Amygdala (tissue), 56 donors: ENCODE measurements at regions not wholly inside any gene's neighbourhood (a gene's known extent, or its start where the extent isn't known, plus 50 kb on each side); places are given as distances from the start of the nearest gene placed in this dataset.

Source experiments
- DNase-seq, 56 donors: peaks; one replicate each; lab custom pipeline; 2025; lab: John Stamatoyannopoulos, UW

DNA sequence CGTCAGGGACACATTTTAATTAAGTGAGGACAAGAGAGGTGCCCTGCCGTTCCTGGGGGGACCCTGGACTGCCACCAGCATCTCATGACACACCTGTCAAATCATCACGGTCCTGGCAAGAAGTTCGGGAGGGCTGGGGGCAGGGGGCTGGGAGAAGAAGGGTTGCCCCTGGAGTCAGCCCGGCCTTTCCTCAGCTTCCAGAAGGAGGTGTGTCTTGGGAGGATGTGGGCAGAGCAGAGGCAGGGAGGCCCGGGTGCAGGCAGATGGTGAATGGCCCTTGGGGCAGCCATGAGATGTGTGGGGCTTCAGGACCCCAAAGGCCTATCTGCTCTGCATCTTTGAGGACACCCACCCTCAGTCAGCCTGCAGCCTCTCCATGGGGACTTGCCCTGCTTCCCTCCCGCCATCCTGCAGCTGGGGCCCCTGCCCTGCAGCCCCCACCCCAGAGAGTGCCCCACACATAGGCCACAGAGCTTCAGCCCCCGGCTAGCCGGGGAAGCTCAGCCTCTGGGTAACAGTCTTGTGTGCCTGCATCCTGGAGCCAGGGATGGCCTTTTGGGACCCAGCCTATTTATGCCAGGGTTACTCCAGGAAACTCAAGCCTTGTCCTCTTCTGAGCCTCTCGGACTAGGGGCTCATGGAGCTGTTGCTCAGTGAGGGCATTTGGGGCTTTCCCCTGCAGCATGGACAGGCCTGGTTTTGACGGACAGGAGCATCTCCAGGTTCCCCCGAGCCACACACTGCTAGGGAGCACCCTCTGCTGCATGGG lies 178.5 kb downstream of the KIF26A start:
- no peak for DNase-seq

DNA sequence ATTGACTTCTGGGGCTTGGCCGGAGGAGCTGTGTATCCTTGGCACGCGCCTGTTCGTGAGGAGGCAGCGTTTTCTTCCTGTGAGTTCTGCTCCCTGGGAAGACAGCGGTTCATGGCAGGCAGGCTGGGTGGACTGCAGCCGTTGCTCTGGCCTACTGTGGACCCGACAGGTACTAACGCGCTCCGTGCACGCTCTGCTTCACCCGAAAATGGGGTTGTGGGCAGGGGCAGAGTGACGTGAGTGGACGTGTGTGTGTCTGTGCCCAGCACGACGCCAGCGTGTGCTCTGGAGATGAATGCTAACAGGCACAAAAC lies 179.1 kb downstream of the KIF26A start:
- DNase-seq: no peak

DNA sequence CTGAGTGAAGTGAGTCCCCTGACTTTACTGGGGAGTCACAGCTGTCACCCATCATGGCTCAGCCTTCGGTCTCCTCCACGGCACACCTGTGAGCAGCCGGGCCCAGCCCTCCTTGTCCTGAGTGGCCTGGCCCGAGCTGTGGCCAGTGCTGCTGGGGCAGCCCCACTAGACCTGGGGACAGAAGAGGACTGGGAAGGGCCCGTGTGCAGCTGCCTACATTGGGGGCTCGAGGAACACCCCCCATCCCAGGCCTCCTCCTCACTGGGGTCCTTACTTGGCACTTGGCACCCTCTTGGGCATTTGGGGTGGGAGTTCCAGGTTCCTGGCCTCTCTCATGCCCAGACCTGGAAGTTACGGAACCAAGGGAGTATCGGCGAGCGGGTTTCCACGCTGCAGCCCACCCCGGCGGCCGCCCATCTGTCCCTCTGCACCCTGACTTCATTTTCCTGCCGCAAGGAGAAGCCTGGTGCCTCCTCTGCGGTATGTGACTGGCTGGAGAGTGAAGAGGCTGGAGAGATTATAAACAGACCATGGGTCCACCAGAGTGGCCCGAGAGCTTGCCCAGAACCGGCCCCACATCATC lies 179.7 kb downstream of the KIF26A start:
- DNase-seq: no peak

DNA sequence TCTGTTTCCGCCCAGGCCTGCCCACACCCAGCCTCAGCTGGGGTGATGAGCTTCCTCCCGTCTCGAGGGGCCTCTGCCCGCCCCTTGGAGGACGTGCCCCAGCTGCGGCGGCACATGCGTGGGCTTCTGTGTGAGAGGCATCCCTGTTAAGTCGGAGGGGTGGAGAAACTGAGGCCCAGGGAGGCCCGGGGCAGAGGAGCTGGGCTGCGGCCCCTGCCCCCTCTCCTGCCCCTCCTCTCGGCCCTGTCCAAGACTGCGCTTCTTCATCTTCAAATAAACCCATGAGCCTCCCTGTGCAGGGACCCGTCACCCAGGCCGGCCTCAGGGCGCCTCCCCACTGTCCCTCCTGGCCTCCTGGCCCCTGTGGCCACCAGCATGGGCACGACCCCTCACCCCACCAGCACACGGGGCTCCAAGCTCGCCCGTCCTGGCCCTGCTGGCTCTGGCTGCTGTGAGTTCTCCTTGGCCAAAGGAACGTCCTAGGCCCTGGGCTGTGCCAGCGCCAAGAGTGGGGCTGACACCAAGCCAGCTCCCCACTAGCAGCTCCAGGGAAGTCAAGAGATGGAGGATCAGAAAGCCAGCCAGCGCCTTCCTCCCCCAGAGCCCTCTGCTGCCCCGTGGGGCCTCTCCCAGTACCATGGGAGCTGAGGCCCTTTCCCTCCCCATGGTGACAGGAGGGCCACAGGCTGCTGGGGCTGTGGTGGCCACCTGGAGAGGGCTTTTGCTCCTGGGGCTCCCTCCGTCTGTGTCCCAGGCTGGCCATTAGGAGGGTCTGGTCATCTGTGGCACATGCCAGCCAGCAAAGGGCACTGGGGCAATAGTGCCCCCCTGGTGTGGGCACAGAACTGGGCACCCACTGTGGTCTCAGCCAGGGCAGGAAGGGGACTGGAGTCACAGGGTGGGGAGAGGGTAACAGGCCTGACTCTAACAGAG lies 180.4 kb downstream of the KIF26A start:
- DNase-seq: no peak

DNA sequence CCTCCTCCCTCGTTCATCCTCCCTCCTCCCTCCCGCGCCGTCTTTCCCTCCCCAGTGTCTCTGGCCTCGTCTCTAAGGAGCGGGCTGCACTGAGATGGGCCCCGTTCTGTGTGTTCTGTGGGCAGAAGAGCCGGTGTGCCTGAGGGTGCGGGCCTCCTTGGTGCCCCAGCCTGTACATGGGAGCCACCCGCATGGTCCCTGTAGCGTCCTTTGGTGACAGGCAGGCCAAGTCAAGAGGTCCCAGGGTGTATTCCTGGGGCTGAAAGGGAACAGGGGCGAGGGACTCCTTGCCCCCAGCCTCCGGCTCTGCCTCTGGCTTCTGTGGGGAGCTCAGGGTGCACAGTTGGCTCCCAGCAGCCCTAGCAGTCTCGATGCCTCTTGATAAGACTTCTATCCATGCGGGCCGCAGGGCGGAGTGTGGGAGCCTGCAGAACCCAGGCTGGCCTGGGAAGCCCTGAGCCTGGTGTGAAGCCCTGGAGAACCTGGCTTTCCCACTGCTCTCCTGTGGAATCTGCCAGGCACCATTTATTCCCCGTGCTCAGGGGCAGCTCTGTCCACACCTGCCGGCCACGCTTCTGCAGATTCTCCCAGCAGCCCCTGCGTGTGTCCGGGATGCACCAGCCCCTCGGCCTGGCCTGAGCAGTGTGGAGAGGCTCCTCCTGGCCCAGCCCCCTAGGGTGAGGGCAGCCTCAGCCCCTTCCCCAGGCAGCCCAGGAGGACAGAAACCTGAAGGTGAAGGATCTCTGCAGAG lies 181.3 kb downstream of the KIF26A start:
- DNase-seq: no peak

DNA sequence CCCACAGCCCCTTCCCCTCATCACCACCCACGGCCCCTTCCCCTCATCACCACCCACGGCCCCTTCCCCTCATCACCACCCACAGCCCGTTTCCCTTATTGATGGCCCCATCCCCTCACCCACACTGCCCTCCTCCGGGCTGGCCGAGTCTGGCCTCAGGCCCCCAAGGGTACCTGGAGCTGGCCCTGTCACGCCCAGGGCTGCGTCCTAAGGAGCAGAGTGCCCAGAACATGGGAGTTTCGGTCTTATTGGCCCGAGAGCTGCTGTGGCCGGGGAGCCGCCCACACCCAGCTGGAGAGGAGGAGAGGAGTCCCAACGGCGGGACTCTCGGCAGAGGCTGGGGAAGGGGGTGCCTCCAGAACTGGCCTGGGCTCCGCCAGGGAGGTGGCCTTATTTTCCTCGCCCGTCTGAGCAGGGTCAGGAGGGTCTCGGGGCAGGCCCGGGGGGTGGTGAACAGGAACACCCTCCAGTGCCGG lies 182.3 kb downstream of the KIF26A start:
- no peak for DNase-seq

DNA sequence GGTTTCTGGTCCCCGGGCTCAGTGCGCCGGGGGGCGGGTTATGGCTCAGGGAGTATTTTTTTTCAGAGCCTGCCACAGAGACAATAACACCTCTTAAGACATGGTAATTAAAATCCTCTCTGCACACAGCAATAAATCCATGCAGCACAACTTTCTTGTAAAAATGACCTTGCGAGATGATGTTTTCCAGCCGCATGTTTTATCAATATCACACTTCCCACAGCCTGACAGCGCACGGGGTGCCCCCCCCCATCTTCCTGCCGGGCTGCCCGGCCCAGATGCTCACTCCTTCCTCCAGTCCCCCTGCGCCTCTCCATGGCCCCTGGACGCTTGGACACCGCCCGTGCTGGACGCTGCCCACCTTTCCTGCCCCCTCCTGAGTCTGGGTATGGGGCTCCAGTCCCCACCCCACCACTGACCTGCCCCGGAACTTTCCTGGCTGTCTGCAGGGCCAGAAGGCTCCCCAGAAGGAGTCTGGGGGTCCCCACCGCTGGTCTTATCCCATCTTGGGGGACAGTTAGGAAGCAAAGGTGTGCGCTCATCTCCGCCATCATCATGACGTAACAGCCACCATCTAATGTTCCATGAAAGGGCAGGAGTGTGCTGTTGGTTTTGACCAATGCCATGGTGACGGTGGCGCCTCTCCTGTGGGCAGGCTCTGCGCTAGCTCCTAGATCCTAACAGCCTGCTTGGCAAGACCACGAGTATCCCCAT lies 182.9 kb downstream of the KIF26A start:
- no peak for DNase-seq

DNA sequence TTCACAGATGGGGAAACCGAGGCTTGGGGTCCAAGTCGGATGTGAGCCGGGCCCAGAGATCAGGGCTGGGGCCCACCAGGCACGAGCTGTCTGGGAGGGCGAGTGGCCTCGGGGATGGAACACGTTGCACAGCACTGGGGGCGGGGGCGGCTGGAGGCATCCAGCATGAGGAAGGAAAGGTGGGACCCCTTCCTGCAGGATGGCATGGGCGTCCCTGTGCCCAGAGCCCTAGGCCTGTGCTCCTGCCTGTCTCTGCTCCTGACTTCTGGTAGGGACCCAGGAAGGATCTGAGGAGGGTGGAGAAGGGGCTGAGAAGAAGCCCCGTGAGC lies 183.4 kb downstream of the KIF26A start:
- DNase-seq: no peak

DNA sequence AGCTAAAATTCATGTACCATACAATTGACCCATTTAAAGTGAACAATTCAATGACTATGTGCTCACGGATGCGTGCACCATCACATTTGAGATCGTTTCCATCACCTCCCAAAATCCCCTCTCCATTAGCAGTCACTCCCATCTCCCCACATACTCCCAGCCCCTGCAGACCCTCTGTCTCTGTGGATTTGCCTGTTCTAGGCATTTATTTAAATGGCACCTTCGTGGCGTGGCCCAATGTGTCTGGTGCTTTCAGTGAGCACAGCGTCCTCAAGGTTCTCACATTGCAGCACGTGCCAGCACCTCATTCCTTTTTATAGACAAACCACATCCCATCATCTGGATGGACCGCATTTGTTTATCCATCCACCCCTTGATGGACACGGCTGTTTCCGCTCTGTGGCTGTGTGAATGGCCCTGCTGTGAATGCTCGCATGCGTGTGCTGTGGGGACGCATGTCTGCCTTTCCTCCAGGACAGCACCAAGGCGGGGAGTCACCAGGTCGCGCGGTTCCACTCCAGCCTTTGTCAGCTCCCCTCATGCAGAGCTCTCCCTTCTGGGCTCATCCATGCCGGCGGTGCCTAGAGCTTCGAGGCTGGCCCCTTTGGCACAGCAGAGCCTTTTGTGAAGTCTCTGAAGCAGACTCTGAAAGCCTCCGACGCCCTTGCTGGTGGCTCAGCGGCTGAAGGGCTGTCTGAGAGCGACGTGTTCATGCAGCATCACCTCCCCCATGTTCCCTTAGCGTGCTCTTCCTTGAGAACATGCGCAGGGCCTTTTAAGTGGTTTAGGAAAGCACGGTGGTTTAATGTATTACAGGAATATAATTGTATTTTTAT lies 184.4 kb downstream of the KIF26A start:
- DNase-seq: no peak

DNA sequence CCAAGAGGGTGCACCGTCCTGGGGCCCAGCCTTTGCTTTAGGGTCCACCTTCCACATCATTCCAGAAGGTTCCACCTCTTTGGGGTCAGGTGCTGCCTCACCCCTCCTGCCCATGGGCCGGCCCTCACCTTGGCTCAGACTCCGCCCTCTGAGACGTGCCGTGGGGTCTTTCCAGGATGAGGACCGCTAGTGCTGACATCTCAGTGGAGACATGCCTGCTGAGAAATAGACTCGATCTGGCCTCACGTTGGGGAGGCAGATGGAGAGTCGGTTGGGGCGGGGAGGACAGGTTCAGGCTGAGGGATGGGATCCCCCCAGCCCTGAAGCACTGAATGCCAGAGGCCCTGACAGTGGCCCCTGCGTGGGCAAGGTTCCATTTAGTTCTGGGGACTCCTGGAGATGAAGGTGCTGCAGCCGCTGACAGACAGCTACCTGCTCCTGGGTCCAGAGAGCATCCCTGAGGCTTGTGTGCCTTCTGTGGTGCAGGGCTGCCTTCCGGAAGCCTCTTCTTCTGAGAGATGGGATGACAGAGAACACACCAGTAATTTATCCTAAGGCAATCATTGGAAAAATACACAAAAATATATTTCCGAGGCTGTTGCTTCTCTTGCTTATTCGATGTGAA lies 185.3 kb downstream of the KIF26A start:
- DNase-seq: no peak

DNA sequence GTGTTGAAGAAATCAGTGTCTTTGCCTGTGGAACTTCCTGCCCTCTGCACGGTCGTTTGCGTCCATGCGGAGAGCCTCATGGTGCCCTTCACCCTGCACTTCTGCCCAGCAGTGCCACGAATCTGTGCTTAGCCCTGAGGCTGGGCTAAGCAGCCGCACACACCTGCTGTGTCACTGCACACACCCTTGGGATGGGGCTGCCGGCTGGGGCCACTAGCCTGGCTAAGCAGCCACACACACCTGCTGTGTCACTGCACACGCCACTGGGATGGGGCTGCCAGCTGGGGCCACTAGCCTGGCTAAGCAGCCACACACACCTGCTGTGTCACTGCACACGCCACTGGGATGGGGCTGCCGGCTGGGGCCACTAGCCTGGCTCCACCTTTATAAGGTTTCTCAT lies 188.5 kb downstream of the KIF26A start:
- no peak for DNase-seq

DNA sequence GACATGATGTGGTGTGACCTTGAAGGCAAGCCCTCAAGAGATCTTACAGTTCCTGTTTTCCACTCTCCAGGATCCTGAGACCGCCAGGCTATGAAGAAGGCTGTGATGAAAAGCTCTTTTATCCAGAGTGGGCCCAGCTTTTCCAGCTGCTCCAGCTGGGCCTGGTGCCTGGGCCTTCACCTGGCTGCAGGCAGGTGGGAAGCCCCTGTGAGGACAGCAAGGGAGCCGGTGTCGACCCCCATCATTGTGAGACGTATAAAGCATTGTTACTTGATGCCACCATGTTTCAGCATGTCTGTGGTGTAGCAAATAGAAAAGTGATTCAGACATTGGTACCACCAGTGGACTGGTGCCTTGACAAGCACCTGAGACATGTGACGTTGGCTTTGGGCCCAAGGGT lies 190.2 kb downstream of the KIF26A start:
- no peak for DNase-seq

DNA sequence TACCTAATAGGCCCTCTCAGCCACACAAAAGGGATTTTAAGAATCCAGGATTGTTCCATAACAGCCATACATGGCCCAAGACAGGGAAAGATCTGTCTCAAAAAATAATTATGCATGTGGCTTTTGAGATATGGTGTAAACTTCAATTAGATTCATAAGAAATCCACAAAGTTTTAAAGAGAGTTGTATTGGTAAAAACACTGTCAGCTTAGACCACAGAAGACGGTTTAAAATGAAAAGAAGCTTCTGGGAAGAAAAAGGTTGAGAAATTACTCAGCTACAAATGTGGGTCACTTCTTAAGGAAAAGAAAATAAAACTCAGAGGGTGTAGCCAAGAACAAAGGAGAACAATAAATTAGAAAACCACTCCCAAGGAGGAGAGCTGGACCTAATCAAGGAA lies 191.4 kb downstream of the KIF26A start:
- no peak for DNase-seq

DNA sequence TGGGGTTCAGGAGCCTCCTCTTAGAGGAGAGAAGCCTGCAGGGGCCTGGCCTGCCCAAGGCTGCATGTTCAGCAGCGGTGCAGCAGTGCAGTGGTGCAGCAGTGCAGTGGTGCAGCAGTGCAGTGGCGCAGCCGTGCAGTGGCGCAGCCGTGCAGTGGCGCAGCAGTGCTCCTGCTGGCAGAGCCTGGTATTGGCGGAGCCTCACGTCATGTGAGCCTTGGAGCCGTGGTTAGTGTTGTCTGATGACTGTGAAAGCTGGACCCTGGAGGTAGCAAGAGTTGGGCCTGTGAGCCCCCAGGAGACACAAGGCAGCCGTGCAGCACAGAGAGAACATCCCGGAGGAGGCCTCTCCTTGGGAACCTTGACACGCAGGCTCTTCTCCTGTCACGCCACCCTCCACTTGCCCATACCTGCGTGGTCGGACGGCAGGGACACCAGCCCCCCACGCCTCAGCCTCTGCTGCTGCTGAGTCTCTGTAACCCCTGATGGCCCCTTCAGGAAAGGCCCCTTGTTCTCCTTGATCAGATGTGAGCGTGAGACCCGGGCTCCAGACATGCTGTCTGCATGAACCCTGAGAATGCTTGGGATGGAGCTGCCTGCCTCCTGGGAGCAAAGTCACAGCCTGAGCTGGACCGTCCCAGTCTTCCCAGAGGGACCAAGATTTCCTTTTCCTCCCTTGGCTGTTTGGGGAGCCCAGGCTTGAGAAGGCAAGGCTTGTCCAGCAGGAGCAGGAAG lies 193.7 kb downstream of the KIF26A start:
- DNase-seq: no peak

DNA sequence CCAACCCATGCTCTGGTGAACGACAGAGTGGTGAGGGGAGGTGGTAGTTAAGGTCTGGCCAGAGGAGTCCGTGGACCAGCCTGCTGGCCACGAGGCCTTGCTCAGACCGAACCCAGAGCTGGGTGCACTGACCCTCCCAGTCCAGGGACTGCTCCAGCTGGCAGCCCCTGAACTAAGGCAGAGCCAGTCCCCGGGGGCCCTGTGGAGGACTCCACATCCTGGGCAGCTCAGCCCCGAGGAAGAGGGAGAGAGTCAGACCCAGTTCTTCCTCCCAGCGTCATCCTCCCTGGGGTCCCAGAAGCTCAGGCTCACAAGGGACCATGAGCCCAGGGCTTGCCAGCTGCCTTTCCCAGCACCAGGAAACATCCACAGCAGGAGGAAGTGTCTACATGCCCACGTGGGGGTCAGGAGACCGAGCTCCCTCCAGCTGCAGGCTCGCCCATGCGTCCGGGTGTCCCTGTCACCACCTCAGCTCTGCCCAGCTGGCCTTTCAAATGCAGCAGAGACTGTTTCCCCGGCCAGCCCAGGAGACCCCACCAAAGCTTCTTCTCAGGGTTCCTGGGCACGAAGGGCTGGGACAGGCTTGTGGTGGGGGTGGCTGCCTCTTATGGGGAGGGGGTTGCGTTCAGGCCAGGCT lies 194.4 kb downstream of the KIF26A start:
- DNase-seq: no peak

DNA sequence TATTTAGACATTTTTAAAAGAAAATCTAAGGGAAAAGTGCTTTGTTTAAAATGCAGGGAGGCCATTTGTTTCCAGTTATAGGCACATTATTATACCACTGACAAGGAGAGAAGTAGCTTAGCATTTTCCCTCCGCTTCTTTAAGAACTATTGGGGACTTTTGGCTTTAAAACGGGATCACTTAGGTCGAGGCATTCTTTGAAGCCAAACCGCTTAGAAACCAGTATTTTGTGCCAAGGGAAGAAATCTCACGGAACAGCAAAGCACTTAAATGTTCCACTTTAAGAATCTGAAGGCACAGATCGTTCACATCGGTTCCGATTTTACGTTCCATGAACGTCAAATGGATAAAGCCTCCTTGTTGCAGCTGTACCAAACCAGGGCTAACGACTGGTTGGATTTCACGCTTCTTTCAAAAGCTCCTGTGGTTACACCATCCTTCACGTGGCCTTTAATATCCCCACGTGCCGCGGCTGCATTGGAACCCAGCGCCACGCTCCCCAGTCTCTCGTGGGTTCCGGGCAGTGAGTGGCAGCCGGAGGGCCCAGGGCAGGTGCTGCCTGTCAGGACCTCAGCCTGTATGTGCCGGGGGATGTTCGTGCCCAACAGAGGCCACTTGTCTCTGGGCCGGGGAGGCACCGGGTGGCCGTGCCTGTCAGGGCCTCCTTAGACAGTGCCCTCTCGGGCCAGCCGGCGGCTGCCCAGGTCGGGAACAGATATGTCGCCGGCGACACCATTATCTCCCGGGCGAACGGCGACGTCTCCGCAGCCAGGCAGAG lies 195.4 kb downstream of the KIF26A start:
- DNase-seq: no peak
